ENCODE measurements at regions not wholly inside any gene's neighbourhood (a gene's known extent, or its start where the extent isn't known, plus 50 kb on each side); places are given as distances from the start of the nearest gene placed in this dataset.

DNA sequence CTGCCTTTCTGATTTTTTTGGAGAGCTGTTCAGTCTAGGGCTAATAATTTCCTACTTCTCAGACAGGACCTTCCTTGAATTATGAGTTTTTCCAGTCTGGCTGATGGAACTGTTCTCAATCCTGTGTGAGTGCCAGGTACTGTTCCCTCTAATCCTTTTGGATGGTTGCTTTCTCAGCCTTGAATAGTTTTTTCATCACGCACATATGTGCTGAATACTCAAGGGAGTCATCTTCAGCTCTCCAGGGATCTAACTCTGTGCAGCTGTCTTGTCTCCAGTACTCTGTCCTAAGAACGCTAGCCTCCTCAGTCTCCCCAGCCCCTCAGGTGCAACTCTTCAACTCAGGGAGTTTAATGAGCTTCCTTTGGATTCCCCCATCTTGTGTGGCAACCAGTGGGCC is 93.2 kb downstream of the GASK1B start:
- H3K27me3 ChIP-seq (replicated peaks; ENCODE audit: control insufficient read depth, insufficient read depth, low read length) = no peaks in the 10 kb centered on the region
- TF ChIP-seq, protein P1, sequence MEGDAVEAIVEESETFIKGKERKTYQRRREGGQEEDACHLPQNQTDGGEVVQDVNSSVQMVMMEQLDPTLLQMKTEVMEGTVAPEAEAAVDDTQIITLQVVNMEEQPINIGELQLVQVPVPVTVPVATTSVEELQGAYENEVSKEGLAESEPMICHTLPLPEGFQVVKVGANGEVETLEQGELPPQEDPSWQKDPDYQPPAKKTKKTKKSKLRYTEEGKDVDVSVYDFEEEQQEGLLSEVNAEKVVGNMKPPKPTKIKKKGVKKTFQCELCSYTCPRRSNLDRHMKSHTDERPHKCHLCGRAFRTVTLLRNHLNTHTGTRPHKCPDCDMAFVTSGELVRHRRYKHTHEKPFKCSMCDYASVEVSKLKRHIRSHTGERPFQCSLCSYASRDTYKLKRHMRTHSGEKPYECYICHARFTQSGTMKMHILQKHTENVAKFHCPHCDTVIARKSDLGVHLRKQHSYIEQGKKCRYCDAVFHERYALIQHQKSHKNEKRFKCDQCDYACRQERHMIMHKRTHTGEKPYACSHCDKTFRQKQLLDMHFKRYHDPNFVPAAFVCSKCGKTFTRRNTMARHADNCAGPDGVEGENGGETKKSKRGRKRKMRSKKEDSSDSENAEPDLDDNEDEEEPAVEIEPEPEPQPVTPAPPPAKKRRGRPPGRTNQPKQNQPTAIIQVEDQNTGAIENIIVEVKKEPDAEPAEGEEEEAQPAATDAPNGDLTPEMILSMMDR (IDR thresholded peaks at IDR 0.05; ENCODE audit: insufficient read depth, low read length, poor library complexity, severe bottlenecking) = no peak
- H3K4me3 ChIP-seq (replicated peaks; ENCODE audit: low read depth, low read length) = no peak overlapping the region
- DNase-seq (ENCODE audit: extremely low read depth, insufficient read length) = no peak
- H3K36me3 ChIP-seq (ENCODE audit: control insufficient read depth, insufficient read depth, low read length) = no peaks in the 10 kb centered on the region

DNA sequence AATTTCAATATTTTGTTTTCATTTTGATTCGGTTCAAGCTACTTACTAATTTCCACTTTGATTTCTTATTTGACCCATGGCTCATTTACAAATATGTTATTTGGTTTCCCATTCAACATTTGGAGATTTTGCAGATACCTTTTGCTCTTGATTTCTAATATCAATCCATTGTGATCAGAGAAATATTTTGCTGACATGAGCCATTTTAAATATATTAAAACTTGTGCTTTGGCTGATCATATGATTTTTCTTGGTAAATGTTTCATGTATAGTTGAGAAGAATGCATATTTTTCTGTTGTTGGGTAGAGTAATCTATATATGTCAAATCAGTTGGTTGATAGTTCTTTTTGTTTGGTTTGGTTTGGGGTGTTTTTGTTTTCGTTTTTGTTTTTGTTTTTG is 95.0 kb downstream of the GASK1B start:
- no peak for DNase-seq (ENCODE audit: extremely low read depth, insufficient read length)
- H3K27me3 ChIP-seq (replicated peaks; ENCODE audit: control insufficient read depth, insufficient read depth, low read length) = no peaks in the 10 kb centered on the region
- no peaks in the 10 kb centered on the region for H3K36me3 ChIP-seq (ENCODE audit: control insufficient read depth, insufficient read depth, low read length)
- TF ChIP-seq, protein P1 (IDR thresholded peaks at IDR 0.05; ENCODE audit: insufficient read depth, low read length, poor library complexity, severe bottlenecking) = no peak
- no peak overlapping the region for H3K4me3 ChIP-seq (replicated peaks; ENCODE audit: low read depth, low read length)

GRCh38 chr4:158074851-158075250 is 98.0 kb downstream of the GASK1B start:
- DNase-seq (ENCODE audit: extremely low read depth, insufficient read length) = no peak
- TF ChIP-seq, protein P1 (IDR thresholded peaks at IDR 0.05; ENCODE audit: insufficient read depth, low read length, poor library complexity, severe bottlenecking) = no peak
- no peaks in the 10 kb centered on the region for H3K27me3 ChIP-seq (replicated peaks; ENCODE audit: control insufficient read depth, insufficient read depth, low read length)
- no peak overlapping the region for H3K4me3 ChIP-seq (replicated peaks; ENCODE audit: low read depth, low read length)
- H3K36me3 ChIP-seq (ENCODE audit: control insufficient read depth, insufficient read depth, low read length) = no peaks in the 10 kb centered on the region

- Histone ChIP-seq H3K27me3 (replicated peaks; ENCODE audit: control insufficient read depth, insufficient read depth, low read length) (no peaks in the 10 kb centered on the region), H3K4me3 (replicated peaks; ENCODE audit: low read depth, low read length) (no peak overlapping the region), H3K36me3 (ENCODE audit: control insufficient read depth, insufficient read depth, low read length) (no peaks in the 10 kb centered on the region)
- TF ChIP-seq, protein P1 (IDR thresholded peaks at IDR 0.05; ENCODE audit: insufficient read depth, low read length, poor library complexity, severe bottlenecking) = no peak
- DNase-seq (ENCODE audit: extremely low read depth, insufficient read length) = no peak
These were observed 100.9 kb downstream of the GASK1B start for GRCh38 chr4:158071931-158072330.

DNA sequence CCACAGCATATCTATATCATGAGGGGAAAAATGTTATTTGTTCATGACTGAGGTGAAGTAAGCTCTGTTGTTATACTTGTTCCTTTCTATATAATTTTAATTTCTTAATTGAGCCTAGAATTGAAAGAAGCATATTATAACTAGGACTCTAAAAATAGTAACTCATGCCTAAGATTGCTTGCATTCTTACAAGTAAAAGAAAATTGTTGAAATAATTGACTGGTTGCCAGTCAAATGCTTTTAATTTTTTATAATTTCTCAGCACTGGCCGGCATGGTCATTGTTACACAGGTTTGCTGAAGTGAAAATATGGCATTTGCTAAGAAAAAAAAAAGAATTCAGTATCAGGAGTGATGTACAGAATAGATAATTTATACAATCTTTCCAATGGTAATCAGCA is 104.8 kb downstream of the GASK1B start:
- TF ChIP-seq, protein P1 (IDR thresholded peaks at IDR 0.05; ENCODE audit: insufficient read depth, low read length, poor library complexity, severe bottlenecking) = no peak
- H3K27me3 ChIP-seq (replicated peaks; ENCODE audit: control insufficient read depth, insufficient read depth, low read length) = no peaks in the 10 kb centered on the region
- no peak for DNase-seq (ENCODE audit: extremely low read depth, insufficient read length)
- no peak overlapping the region for H3K4me3 ChIP-seq (replicated peaks; ENCODE audit: low read depth, low read length)
- H3K36me3 ChIP-seq (ENCODE audit: control insufficient read depth, insufficient read depth, low read length) = no peaks in the 10 kb centered on the region

DNA sequence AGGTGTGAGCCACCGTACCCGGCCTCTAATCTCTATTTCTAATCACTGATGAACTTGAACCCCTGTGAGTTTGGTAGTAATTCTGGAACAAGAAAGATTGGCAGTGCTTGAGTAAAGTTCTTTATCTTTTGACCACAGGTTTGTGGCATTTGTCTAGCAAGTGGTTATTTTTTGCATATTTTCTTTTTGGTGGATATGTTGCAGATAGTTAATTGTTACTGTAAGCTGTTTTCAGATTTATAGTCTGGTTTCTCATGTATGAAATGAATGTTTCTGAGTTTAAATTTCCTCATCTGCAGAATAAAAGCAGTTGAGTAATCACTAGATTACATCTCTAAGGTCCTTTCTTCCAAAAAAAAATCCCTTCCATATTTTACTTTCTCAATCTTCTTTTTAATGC is 105.2 kb downstream of the GASK1B start:
- DNase-seq (ENCODE audit: extremely low read depth, insufficient read length) = no peak
- Histone ChIP-seq H3K4me3 (replicated peaks; ENCODE audit: low read depth, low read length) (no peak overlapping the region), H3K36me3 (ENCODE audit: control insufficient read depth, insufficient read depth, low read length) (no peaks in the 10 kb centered on the region), H3K27me3 (replicated peaks; ENCODE audit: control insufficient read depth, insufficient read depth, low read length) (no peaks in the 10 kb centered on the region)
- TF ChIP-seq, protein P1 (IDR thresholded peaks at IDR 0.05; ENCODE audit: insufficient read depth, low read length, poor library complexity, severe bottlenecking) = no peak
